ENCODE measurements at regions not wholly inside any gene's neighbourhood (a gene's known extent, or its start where the extent isn't known, plus 50 kb on each side); places are given as distances from the start of the nearest gene placed in this dataset.

GRCh38 chr10:78182841-78183240, 149.2 kb downstream of the RPS24 start:
- no peak for DNase-seq
- Histone ChIP-seq H3K27me3 (peaks cover 5% of the 10 kb centered on the region), H3K9me3 (replicated peaks in 1 of 3) (no peaks in the 10 kb centered on the region), H3K4me1 (replicated peaks in 1 of 2) (no peaks in the 10 kb centered on the region), H3K36me3 (replicated peaks in 1 of 2) (no peaks in the 10 kb centered on the region), H3K27ac (no peak overlapping the region), H3K4me3 (no peak overlapping the region)
- TF ChIP-seq, protein P1, sequence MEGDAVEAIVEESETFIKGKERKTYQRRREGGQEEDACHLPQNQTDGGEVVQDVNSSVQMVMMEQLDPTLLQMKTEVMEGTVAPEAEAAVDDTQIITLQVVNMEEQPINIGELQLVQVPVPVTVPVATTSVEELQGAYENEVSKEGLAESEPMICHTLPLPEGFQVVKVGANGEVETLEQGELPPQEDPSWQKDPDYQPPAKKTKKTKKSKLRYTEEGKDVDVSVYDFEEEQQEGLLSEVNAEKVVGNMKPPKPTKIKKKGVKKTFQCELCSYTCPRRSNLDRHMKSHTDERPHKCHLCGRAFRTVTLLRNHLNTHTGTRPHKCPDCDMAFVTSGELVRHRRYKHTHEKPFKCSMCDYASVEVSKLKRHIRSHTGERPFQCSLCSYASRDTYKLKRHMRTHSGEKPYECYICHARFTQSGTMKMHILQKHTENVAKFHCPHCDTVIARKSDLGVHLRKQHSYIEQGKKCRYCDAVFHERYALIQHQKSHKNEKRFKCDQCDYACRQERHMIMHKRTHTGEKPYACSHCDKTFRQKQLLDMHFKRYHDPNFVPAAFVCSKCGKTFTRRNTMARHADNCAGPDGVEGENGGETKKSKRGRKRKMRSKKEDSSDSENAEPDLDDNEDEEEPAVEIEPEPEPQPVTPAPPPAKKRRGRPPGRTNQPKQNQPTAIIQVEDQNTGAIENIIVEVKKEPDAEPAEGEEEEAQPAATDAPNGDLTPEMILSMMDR (IDR thresholded peaks at IDR 0.05) = no peak
- no peak for TF ChIP-seq POLR2A (IDR thresholded peaks at IDR 0.05)
- WGBS, 4 donors = 86 to 100% (median 95%) methylated on average over 1 of the region's 1 CpG
- intact Hi-C loops (cut with DNase I) = no loop called here

GRCh38 chr10:78184851-78185692, 151.4 kb downstream of the RPS24 start:
- no peaks in the 10 kb centered on the region for H3K36me3 ChIP-seq (replicated peaks in 1 of 2)
- H3K27me3 ChIP-seq = peaks cover 5% of the 10 kb centered on the region
- 89 to 92% (median 90%) methylated on average over 19 of the region's 19 CpGs for WGBS, 4 donors
- no peak for DNase-seq
- H3K27ac ChIP-seq = no peak overlapping the region
- no peak for TF ChIP-seq POLR2A (IDR thresholded peaks at IDR 0.05)
- TF ChIP-seq, protein P1 (IDR thresholded peaks at IDR 0.05) = no peak
- no peaks in the 10 kb centered on the region for H3K9me3 ChIP-seq (replicated peaks in 1 of 3)
- no peak overlapping the region for H3K4me3 ChIP-seq
- no peaks in the 10 kb centered on the region for H3K4me1 ChIP-seq (replicated peaks in 1 of 2)
- intact Hi-C loops (cut with DNase I) = no loop called here

DNA sequence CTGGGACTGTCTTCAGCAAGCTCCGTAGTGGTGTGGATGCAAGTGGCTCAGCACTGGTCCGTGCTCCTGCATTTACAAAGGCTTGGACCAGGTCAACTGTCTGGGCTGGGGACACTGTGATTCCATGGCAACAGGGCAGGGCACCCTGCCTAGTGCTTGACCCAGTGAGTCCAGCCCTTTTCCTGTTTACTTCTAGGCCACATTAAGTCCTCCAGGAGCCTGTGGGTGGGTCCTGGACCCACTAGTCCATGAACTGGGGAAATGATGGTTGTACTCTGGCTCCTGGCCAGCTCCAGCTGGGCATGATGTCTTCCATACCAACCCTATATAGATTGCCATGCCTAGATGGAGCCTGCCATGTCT, 152.0 kb downstream of the RPS24 start:
- no peak overlapping the region for H3K4me3 ChIP-seq
- peak in 5 of 7 donors; percentile 20 to 61 (median 27) for DNase-seq
- no peaks in the 10 kb centered on the region for H3K36me3 ChIP-seq (replicated peaks in 1 of 2)
- no peak for TF ChIP-seq POLR2A (IDR thresholded peaks at IDR 0.05)
- TF ChIP-seq, protein P1 (IDR thresholded peaks at IDR 0.05) = no peak
- H3K4me1 ChIP-seq (replicated peaks in 1 of 2) = no peaks in the 10 kb centered on the region
- WGBS, 4 donors = 63 to 89% (median 81%) methylated on average over 2 of the region's 2 CpGs
- intact Hi-C loops (cut with DNase I) = no loop called here
- H3K27ac ChIP-seq = no peak overlapping the region
- no peaks in the 10 kb centered on the region for H3K9me3 ChIP-seq (replicated peaks in 1 of 3)
- H3K27me3 ChIP-seq = peaks cover 5% of the 10 kb centered on the region

DNA sequence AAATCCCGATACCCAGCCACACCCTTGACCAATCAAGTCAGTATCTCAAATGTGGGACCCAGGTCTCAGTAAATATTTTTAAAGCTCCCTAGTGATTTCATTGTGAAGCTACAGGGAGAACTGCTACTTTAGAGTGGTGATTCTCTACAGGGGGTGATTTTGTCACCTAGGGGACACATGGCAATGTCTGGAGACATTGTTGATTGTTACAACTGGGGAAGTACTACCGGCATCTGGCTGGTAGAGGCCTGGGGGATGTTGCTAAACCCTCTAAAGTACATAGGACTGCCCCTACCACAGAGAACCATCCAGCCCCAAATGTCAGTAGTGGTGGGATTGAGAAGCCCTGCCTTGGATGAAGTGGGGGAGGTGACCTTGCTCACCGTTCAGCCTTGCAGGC, 152.9 kb downstream of the RPS24 start:
- TF ChIP-seq, protein P1 (IDR thresholded peaks at IDR 0.05) = no peak
- TF ChIP-seq POLR2A (IDR thresholded peaks at IDR 0.05) = no peak
- Histone ChIP-seq H3K27ac (no peak overlapping the region), H3K4me3 (no peak overlapping the region), H3K9me3 (replicated peaks in 1 of 3) (no peaks in the 10 kb centered on the region), H3K4me1 (replicated peaks in 1 of 2) (no peaks in the 10 kb centered on the region), H3K36me3 (replicated peaks in 1 of 2) (no peaks in the 10 kb centered on the region), H3K27me3 (peaks cover under 1% of the 10 kb centered on the region)
- WGBS, 4 donors = 86 to 93% (median 88%) methylated on average over 3 of the region's 3 CpGs
- DNase-seq = no peak
- intact Hi-C loops (cut with DNase I) = no loop called here
